ENCODE measurements at regions not wholly inside any gene's neighbourhood (a gene's known extent, or its start where the extent isn't known, plus 50 kb on each side); places are given as distances from the start of the nearest gene placed in this dataset.

DNA sequence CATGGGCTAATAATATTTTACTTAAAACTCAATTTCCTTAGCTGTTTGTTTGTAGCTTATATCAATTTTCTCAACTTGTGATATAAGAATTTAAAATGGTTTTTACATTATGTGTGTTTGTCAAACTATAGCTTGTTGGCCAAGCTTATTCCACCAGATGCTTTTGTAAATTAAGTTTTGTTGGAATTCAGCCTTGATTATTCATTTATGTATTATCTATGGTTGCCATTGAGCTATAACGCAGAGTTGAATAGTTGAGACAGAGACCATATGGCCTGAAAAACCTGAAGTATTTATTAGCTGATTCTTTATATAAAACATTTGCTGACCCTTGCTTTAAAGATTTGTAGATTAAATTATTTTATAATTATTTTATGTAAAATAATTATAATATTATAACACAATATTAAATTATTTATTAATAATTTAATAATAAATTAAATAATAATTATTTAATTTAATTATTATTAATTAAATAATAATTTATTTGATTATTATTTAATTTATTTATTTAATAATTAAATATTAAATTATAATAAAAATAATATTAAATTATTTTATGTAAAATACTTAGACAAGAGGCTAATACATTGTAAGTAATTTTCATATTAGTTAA lies 779.6 kb upstream of the NECTIN3 start:
- H3K23ac ChIP-seq (ENCODE audit: insufficient read length, low read depth, low read length), result no peak overlapping the region
- no peak overlapping the region for H3K27ac Mint-ChIP-seq
- H3K9me3 Mint-ChIP-seq, result peaks cover 26 to 33% of the 10 kb centered on the region in 2 experiments
- WGBS (ENCODE audit: extremely low coverage, insufficient read length, low lambda C conversion rate), result no CpG with 5 or more reads among the region's 1 CpG
- no peak overlapping the region for H3K56ac ChIP-seq (ENCODE audit: insufficient read length, low read depth, low read length)
- H3K27ac ChIP-seq (ENCODE audit: insufficient read length, low read depth, low read length), result no peak overlapping the region
- no peaks in the 10 kb centered on the region for H3K79me1 ChIP-seq (ENCODE audit: insufficient read depth, low read depth, low read length, poor library complexity, severe bottlenecking)
- H3K4me2 ChIP-seq (ENCODE audit: insufficient read depth, insufficient read length, low read length), result no peak overlapping the region
- no peaks in the 10 kb centered on the region for H3K4me1 ChIP-seq (ENCODE audit: insufficient read depth, low read length)
- no peak overlapping the region for H4K5ac ChIP-seq (ENCODE audit: insufficient read length, low read depth, low read length)
- no peaks in the 10 kb centered on the region for H3K79me2 ChIP-seq (ENCODE audit: insufficient read depth, low read length)
- DNase-seq, result no peak
- no peak overlapping the region for H2BK12ac ChIP-seq (ENCODE audit: insufficient read length, low read depth, low read length)
- H3K27me3 ChIP-seq (ENCODE audit: insufficient read depth, low read length), result no peaks in the 10 kb centered on the region
- no peak overlapping the region for H4K91ac ChIP-seq (ENCODE audit: insufficient read length, low read depth, low read length)
- H2AFZ ChIP-seq (ENCODE audit: low read length), result no peak overlapping the region
- H3K9ac ChIP-seq (ENCODE audit: extremely low read depth, insufficient read length, low read length), result no peak overlapping the region
- no peak overlapping the region for H3K18ac ChIP-seq (ENCODE audit: insufficient read length, low read depth, low read length)
- H2BK120ac ChIP-seq (ENCODE audit: low read depth, low read length, poor library complexity, severe bottlenecking), result no peak overlapping the region
- no peaks in the 10 kb centered on the region for H4K20me1 ChIP-seq (ENCODE audit: control insufficient read depth, insufficient read depth, insufficient read length)
- TF ChIP-seq, protein P1, sequence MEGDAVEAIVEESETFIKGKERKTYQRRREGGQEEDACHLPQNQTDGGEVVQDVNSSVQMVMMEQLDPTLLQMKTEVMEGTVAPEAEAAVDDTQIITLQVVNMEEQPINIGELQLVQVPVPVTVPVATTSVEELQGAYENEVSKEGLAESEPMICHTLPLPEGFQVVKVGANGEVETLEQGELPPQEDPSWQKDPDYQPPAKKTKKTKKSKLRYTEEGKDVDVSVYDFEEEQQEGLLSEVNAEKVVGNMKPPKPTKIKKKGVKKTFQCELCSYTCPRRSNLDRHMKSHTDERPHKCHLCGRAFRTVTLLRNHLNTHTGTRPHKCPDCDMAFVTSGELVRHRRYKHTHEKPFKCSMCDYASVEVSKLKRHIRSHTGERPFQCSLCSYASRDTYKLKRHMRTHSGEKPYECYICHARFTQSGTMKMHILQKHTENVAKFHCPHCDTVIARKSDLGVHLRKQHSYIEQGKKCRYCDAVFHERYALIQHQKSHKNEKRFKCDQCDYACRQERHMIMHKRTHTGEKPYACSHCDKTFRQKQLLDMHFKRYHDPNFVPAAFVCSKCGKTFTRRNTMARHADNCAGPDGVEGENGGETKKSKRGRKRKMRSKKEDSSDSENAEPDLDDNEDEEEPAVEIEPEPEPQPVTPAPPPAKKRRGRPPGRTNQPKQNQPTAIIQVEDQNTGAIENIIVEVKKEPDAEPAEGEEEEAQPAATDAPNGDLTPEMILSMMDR (conservative IDR thresholded peaks at IDR 0.05), result no peak
- no peak overlapping the region for H3K4me3 Mint-ChIP-seq
- no peaks in the 10 kb centered on the region for H3K27me3 Mint-ChIP-seq (ENCODE audit: low read depth)
- H3K4me1 Mint-ChIP-seq, result peaks cover 5 to 8% of the 10 kb centered on the region in 2 experiments; a peak in 2 of 4 replicates
- H3T11ph ChIP-seq (ENCODE audit: low read length), result no peak overlapping the region
- H4K8ac ChIP-seq (replicated peaks; ENCODE audit: insufficient read length, low read depth, low read length), result no peak overlapping the region
- H2BK20ac ChIP-seq (ENCODE audit: low read depth, low read length, poor library complexity, severe bottlenecking), result no peak overlapping the region
- H3K4ac ChIP-seq (ENCODE audit: low read depth, low read length), result no peak overlapping the region
- no peak overlapping the region for H2BK15ac ChIP-seq (ENCODE audit: low read depth, low read length)
- no peak overlapping the region for H3K14ac ChIP-seq (ENCODE audit: insufficient read depth, low read length)
- H2BK5ac ChIP-seq (ENCODE audit: insufficient read length, low read length), result no peak overlapping the region
- H3K36me3 Mint-ChIP-seq (ENCODE audit: insufficient read depth in 1 of 3, low read depth in 3 of 3), result peaks cover 29 to 32% (median 30%) of the 10 kb centered on the region in 3 experiments
- H2AK5ac ChIP-seq (ENCODE audit: insufficient read length, low read length), result no peak overlapping the region
- H3K9me3 ChIP-seq (ENCODE audit: control insufficient read depth, low read depth, low read length), result peaks cover 16% of the 10 kb centered on the region
- no peaks in the 10 kb centered on the region for H3K23me2 ChIP-seq (ENCODE audit: insufficient read length, low read depth, low read length, poor library complexity, severe bottlenecking)

All from H9 (cell line).